Activated CD4-positive, alpha-beta T cell treated with anti-CD3 and anti-CD28 coated beads for 36 hours (primary cell): ENCODE measurements at regions not wholly inside any gene's neighbourhood (a gene's known extent, or its start where the extent isn't known, plus 50 kb on each side); places are given as distances from the start of the nearest gene placed in this dataset.

Experiments used
- ATAC-seq: fragments of 200-7000 bp; cut with Tn5 transposase; one replicate; pipeline ENCODE4 v1.10.0; 2021; ENCODE audit warnings: mild to moderate bottlenecking, moderate library complexity
- CTCF ChIA-PET: fragments of 350-600 bp; sonication (Branson Sonifier 250); formaldehyde crosslinking; loops from one replicate; lab custom pipeline; 2021; ENCODE audit warnings: antibody characterized with exemption; lab: Charles Lee
- POLR2A ChIA-PET: fragments of 350-600 bp; sonication (Branson Sonifier 250); formaldehyde crosslinking; loops from one replicate; lab custom pipeline; 2021; ENCODE audit warnings: antibody characterized with exemption, inconsistent platforms; lab: Charles Lee
- DNase-seq: peaks from one replicate; pipeline ENCODE4 v3.0.0-alpha.2; 2020
- H3K27ac Mint-ChIP-seq: one replicate; pipeline ENCODE4 v1.8.0; 2021; ENCODE audit warnings: mixed read lengths
- H3K27me3 Mint-ChIP-seq: one replicate; pipeline ENCODE4 v1.8.0; 2021; ENCODE audit warnings: mixed read lengths
- H3K36me3 Mint-ChIP-seq: one replicate; pipeline ENCODE4 v1.8.0; 2021; ENCODE audit warnings: low read depth, mixed read lengths
- H3K4me1 Mint-ChIP-seq: one replicate; pipeline ENCODE4 v1.8.0; 2021; ENCODE audit warnings: mixed read lengths
- H3K4me3 Mint-ChIP-seq: one replicate; pipeline ENCODE4 v1.8.0; 2021; ENCODE audit warnings: mild to moderate bottlenecking, moderate library complexity, mixed read lengths
- H3K9me3 Mint-ChIP-seq: one replicate; pipeline ENCODE4 v1.8.0; 2021; ENCODE audit warnings: low read depth, mixed read lengths
- intact Hi-C, 2 experiments: fragments of 100-400 bp; cut with DNase I in 1 of 2; cut with micrococcal nuclease in 1 of 2; formaldehyde crosslinking; loops; one replicate each; pipeline versions ENCODE4 v1.14.2 to v1.15.1; 2022 to 2024; cut with DNase I, micrococcal nuclease

DNA sequence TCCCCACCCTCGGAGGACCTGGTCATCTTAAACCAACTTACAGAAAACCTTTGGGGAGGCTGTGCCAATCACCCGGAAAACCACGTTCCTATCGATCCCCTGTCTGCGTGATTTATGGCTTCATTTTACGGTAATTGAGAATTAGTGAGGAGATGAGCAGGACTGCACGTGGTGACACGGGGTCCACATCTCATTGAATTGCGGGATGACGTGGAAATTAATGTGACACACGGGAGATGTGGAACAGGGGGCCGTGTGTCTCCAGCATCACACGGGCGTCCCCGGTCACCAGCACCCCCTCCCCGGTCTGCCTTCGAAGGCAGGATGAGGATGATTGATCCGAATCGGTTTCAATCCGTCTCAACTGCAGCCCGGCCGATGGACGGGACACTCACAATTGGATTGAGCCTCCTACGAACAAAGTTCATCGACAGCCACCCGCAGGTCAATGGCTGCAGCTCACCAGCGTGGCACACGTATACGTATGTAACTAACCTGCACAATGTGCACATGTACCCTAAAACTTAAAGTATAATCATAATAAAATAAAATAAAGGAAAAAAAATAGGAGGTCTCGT lies 160.3 kb downstream of the SHOX start:
- ChIA-PET POLR2A (no interaction called here), CTCF (no interaction called here)
- H3K4me1 Mint-ChIP-seq = no peaks in the 10 kb centered on the region
- no peaks in the 10 kb centered on the region for H3K36me3 Mint-ChIP-seq
- H3K9me3 Mint-ChIP-seq = no peaks in the 10 kb centered on the region
- no peak overlapping the region for H3K27ac Mint-ChIP-seq
- intact Hi-C loops = no loop called here
- no peak overlapping the region for H3K4me3 Mint-ChIP-seq
- H3K27me3 Mint-ChIP-seq = peaks cover 23% of the 10 kb centered on the region
- DNase-seq = no peak
- ATAC-seq = no peak

DNA sequence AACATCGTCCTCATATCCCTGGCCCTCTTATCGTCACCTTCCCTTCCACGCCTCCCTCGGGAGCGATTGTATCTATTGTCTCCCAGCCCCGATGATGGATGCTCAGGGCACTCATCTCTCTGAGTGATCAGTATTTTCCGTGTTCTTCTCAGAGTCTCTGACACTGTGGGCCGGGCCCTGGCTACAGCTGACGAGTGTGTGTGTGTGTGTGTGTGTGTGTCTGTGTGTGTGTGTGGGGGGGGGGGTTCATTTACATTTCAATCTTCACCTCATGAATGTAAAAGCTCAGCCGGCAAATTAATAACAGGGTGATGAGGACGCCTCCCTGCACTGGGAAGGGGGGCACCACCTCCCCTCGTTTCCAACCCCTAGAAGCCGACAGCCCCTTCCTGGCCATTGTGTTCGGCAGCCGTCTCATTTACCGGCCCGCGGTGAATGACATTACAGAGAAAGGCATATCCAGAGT lies 159.5 kb downstream of the SHOX start:
- ChIA-PET CTCF (no interaction called here), POLR2A (no interaction called here)
- Mint-ChIP-seq H3K4me3 (no peak overlapping the region), H3K4me1 (no peaks in the 10 kb centered on the region), H3K36me3 (no peaks in the 10 kb centered on the region), H3K27ac (no peak overlapping the region), H3K27me3 (peaks cover 23% of the 10 kb centered on the region), H3K9me3 (no peaks in the 10 kb centered on the region)
- intact Hi-C loops = no loop called here
- ATAC-seq = no peak
- no peak for DNase-seq

DNA sequence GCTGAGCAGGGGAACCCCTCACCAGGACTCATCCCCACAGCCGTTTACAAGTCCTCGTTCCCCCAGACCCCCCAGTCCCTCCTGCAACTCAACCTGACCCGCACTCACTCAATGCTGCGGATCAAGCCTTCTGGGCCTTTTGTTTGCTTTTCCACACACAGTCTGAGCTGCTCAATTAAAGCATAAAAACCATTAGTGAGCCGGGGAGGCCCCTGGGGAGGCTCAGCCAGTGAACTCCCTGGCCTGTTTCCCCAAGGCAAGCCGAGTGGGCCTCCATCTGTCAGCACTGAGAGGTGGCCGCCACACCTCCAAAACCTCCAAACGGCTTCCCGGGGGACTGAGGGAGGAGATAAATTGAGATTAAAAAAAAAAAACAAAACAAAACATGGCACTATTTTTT lies 158.5 kb downstream of the SHOX start:
- Mint-ChIP-seq H3K27me3 (peaks cover 24% of the 10 kb centered on the region), H3K9me3 (no peaks in the 10 kb centered on the region)
- no peak for ATAC-seq

DNA sequence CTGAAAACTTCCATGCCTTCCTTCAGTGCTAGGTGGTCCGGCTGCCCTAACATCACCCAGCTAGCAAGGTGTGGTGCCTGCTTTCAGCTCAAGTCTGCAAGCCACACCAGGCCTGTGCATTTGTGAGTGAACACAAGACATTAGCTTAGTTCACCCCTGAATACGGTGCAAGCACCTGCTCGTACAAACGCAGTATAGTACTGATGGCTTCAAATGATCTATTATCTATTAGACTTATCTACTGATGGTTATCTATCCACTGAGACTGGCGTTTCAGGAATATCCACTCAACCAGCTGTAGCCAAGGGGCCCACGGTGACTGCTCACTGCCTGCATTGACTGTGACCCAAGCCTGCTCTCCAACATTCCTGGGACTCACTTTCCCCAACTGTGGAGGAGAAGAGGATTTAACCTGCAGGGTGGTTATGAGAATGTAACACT lies 155.9 kb downstream of the SHOX start:
- CTCF ChIA-PET = no interaction called here
- no peak for ATAC-seq
- intact Hi-C loops = no loop called here

More for the DNA sequence above, 158.5 kb downstream of the SHOX start:
- no peak for DNase-seq
- Mint-ChIP-seq H3K4me1 (no peaks in the 10 kb centered on the region), H3K4me3 (no peak overlapping the region), H3K27ac (no peak overlapping the region), H3K36me3 (no peaks in the 10 kb centered on the region)
- ChIA-PET CTCF (no interaction called here), POLR2A (no interaction called here)
- intact Hi-C loops = no loop called here

DNA sequence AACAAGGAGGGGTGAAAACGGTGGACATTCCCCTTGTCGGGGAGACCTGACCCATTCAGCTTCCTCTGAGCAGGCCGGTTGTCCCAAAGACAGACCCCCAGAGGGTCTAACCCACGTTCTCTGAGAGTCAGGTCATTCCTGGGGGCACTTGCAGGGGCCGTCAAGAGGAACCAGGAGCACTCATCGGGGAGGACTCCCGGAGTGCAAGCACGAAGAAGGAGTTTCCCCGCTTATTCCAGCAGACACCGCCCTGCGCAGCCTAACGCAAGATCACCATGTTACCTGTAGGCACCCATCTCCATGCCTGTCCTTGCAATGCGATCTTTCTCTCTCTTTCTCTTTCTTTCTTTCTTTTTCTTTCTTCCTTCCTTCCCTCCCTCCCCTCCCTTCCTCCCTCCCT lies 154.2 kb downstream of the SHOX start:
- Mint-ChIP-seq H3K4me3 (no peak overlapping the region), H3K36me3 (no peaks in the 10 kb centered on the region), H3K4me1 (no peaks in the 10 kb centered on the region), H3K27ac (no peak overlapping the region), H3K27me3 (peaks cover 11% of the 10 kb centered on the region), H3K9me3 (peaks cover 2% of the 10 kb centered on the region)
- DNase-seq = no peak
- ATAC-seq = no peak
- ChIA-PET POLR2A (no interaction called here), CTCF (no interaction called here)
- intact Hi-C loops = no loop called here

More for the DNA sequence above, 155.9 kb downstream of the SHOX start:
- Mint-ChIP-seq H3K9me3 (peaks cover 2% of the 10 kb centered on the region), H3K27ac (no peak overlapping the region), H3K27me3 (peaks cover 22% of the 10 kb centered on the region), H3K4me1 (no peaks in the 10 kb centered on the region), H3K36me3 (no peaks in the 10 kb centered on the region), H3K4me3 (no peak overlapping the region)
- DNase-seq = no peak
- POLR2A ChIA-PET = no interaction called here

DNA sequence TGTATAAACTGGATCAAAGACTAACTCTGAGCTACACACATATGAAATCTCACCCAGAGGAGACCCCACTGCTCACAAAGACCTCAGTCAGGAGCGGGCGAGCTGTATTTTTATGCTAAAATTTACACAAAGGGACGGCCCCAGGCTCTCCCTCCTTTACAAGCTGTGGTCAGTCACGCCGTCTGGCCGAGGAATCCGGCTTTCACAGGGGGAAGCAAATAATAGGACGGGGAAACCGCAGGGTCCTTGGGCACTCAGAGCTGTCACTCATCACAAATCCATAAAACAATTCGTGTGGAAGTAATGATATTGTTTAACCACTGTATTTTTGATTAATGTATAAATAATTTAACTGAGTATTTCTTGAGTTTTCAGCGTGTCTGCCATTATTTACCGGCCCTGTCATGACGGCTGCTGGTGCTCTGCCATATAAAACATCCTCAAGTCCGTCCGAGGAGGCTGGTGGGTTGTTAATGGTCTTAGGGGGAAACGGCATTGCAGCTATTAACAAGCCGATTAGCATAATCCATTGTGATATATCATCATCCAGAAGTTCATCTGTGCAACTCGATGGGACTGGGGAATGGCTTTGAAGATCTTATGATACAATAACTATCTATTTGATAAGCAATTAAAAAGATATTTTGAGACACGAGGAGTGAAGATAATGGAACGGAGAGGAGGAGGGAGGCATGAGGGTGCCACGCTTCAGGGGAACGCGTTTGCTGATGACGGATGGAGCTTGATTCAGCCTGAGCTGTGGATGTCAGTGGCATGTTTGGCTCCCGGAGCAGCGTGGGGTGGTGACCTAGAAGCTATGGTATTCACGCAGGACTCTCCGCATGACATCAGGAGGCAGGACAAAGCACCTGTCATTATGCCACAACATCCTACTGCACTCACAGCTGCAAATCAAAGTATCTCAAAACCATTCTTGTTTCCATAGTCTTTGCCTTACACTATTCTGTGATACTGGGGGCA lies 150.9 kb downstream of the SHOX start:
- Mint-ChIP-seq H3K4me3 (no peak overlapping the region), H3K36me3 (no peaks in the 10 kb centered on the region)

DNA sequence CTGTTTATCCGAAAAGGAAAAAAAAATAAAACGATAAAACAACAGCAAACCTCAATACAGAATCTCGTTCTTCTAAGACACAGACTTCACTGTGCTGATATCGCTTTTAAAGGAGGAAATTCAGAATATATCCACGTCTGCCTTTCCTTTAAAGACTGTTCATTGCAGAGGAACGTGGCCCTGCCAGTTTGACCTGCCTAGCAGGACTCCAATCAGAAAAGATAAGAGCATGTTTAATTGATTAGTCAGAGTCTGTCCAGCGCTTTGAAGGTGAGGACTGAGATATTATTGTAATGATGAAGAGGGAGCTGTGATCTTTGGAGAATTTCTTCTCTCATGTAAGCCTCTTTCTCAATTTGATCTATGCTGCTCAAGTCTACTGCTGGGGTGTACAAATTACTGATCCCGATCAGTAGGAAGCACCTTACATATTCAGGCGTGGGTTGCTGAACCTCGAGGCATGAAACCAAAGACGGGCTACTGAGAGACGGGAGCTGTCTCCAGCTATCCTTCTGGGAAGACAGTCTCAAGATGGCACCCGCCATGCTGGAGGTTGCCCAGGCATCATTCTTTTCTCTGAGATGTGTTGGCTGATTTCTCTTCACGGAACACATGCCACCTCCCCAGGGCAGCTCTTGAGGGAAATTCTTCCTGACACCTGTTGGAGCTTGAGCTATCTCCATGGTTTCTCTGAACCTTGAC lies 146.1 kb downstream of the SHOX start:
- CTCF ChIA-PET = no interaction called here

More for the DNA sequence above, 150.9 kb downstream of the SHOX start:
- CTCF ChIA-PET = no interaction called here
- ATAC-seq (no peak), DNase-seq (no peak)
- peaks cover 2% of the 10 kb centered on the region for H3K9me3 Mint-ChIP-seq
- POLR2A ChIA-PET = no interaction called here
- no peaks in the 10 kb centered on the region for H3K4me1 Mint-ChIP-seq
- peaks cover 6% of the 10 kb centered on the region for H3K27me3 Mint-ChIP-seq
- H3K27ac Mint-ChIP-seq = no peak overlapping the region
- intact Hi-C loops = no loop called here

DNA sequence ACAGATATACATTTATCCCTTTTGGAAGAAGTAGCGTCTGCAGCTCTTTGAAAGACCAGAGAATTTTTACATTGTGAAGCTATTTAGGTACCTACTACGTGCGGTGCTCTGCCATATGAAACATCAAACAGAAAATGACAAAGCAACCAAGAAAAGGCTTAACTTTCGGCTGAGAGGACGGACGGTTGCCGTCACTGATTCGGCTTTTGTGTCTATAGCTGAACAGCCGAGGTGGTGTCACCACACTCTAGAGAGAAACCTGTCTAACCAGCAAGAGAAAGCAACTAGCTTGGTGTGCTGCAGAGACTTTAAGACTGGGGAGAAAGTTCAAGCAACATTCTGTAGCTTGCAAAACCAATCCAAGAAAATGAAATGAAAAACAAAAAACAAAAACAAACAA lies 145.5 kb downstream of the SHOX start:
- Mint-ChIP-seq H3K36me3 (no peaks in the 10 kb centered on the region), H3K9me3 (peaks cover 4% of the 10 kb centered on the region), H3K4me1 (no peaks in the 10 kb centered on the region), H3K27ac (no peak overlapping the region), H3K4me3 (no peak overlapping the region), H3K27me3 (peaks cover 3% of the 10 kb centered on the region)
- intact Hi-C loops = no loop called here
- CTCF ChIA-PET = no interaction called here
- DNase-seq (no peak), ATAC-seq (no peak)
- POLR2A ChIA-PET = no interaction called here

More for the DNA sequence above, 146.1 kb downstream of the SHOX start:
- Mint-ChIP-seq H3K9me3 (peaks cover 4% of the 10 kb centered on the region), H3K27me3 (peaks cover 5% of the 10 kb centered on the region), H3K27ac (no peak overlapping the region), H3K4me3 (no peak overlapping the region), H3K36me3 (no peaks in the 10 kb centered on the region), H3K4me1 (no peaks in the 10 kb centered on the region)
- ATAC-seq (no peak), DNase-seq (no peak)
- intact Hi-C loops = no loop called here
- POLR2A ChIA-PET = no interaction called here

DNA sequence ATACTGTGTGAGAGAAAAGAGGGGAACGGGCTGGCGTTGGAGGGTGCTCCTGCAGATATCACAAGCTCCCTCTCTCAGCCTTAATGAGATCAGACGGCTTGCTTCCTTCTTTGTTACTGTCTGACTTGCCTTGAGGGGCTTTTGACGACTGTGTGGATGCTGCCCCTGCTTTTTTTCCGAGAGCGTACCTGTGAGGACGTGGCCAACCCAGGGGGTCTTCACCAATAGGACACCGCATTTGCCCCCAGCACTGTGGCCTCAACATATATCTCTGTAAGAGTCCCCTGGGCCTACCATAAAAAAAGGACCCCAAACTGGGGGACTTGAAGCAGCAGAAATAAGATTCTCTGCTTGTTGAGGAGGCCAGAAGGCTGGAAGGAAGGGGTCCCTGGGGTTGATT lies 143.9 kb downstream of the SHOX start:
- Mint-ChIP-seq H3K4me3 (no peak overlapping the region), H3K36me3 (no peaks in the 10 kb centered on the region), H3K4me1 (no peaks in the 10 kb centered on the region), H3K9me3 (peaks cover 4% of the 10 kb centered on the region), H3K27ac (no peak overlapping the region), H3K27me3 (peaks cover 3% of the 10 kb centered on the region)
- ATAC-seq (no peak), DNase-seq (no peak)
- CTCF ChIA-PET = no interaction called here
- intact Hi-C loops = no loop called here
- POLR2A ChIA-PET = no interaction called here

DNA sequence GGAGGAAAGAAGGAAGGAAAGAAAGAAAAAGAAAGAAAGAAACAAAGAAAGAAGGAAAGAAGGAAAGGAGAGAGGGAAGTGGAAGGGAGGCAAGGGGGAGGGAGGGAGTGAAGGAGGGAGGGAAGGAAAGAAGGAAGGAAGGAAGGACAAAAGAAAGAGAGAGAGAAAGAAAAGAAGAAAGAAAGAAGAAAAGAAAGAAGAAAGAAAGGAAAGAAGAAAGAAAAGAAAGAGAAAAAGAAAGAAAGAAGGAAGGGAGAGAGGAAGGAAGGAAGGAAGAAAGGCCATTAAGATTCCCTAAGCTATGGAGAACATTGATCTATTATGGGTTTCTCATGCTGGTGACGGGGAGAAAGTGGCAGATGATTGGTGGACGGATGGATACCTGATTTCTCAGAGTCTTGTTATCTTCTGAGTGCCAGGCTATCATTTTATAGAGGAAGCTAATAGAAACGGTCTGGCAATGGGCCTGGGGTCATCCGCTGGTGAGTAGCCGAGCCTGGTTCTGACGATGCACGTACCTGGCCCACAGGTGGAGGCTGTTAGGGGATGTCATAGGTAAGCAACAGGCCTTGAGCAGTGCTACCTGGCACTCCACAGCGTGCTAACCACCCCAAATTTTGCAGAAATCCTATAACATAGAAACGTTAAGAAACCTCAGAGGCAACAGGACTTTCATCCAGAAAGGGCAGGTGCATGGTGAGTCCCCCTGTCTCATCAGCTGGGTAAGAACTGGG lies 142.9 kb downstream of the SHOX start:
- ChIA-PET CTCF (no interaction called here), POLR2A (no interaction called here)
- no peak for ATAC-seq
- DNase-seq = no peak
- H3K27ac Mint-ChIP-seq = no peak overlapping the region
- H3K4me1 Mint-ChIP-seq = no peaks in the 10 kb centered on the region
- H3K27me3 Mint-ChIP-seq = peaks cover 3% of the 10 kb centered on the region
- intact Hi-C loops = no loop called here
- peaks cover 4% of the 10 kb centered on the region for H3K9me3 Mint-ChIP-seq
- H3K36me3 Mint-ChIP-seq = no peaks in the 10 kb centered on the region
- no peak overlapping the region for H3K4me3 Mint-ChIP-seq

DNA sequence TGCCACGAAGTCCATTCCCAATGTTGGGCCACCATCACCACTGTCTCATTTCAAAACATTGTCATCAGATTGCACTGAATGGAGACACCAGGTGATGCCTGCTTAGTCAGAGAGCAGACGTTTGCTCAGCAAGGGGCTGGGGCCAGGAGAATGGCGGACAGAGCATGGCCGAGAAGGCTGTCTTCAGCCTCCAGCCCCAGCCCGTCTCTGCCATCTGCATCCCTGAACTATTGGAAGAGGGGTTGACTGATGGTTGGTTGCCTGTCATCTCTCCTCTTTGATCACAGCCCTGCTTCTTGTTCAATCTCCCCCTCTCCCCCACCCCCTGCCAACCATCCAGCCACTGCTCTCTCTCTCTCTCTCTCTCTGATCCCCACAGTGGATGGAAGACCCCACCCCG lies 140.9 kb downstream of the SHOX start:
- no peaks in the 10 kb centered on the region for H3K36me3 Mint-ChIP-seq
- H3K27me3 Mint-ChIP-seq = peaks cover 3% of the 10 kb centered on the region
- POLR2A ChIA-PET = no interaction called here
- H3K4me3 Mint-ChIP-seq = no peak overlapping the region
- CTCF ChIA-PET = no interaction called here
- H3K4me1 Mint-ChIP-seq = no peaks in the 10 kb centered on the region
- intact Hi-C loops = no loop called here
- peaks cover 13% of the 10 kb centered on the region for H3K9me3 Mint-ChIP-seq
- DNase-seq (no peak), ATAC-seq (no peak)
- H3K27ac Mint-ChIP-seq = no peak overlapping the region
